ENCODE measurements at regions not wholly inside any gene's neighbourhood (a gene's known extent, or its start where the extent isn't known, plus 50 kb on each side); places are given as distances from the start of the nearest gene placed in this dataset.
"Not testable (repeated sequence)": the region's sequence is repeated elsewhere in the genome, so short reads cannot be mapped to it uniquely, and the experiment has no call there.

- FAIRE-seq, result peak; percentile 94
Measured at GRCh38 chr7:54898659-54899340, 120.0 kb upstream of the EGFR start.

GRCh38 chr7:54901840-54902239, 117.0 kb upstream of the EGFR start:
- no peak for FAIRE-seq

- peak; percentile 90 for FAIRE-seq
Measured at GRCh38 chr7:54904130-54904529, 114.7 kb upstream of the EGFR start.

GRCh38 chr7:54904986-54905385, 113.8 kb upstream of the EGFR start:
- FAIRE-seq, result no peak

- no peak for FAIRE-seq
Measured at GRCh38 chr7:54906963-54907362, 111.9 kb upstream of the EGFR start.

- FAIRE-seq, result no peak
Measured at GRCh38 chr7:54907981-54908380, 110.8 kb upstream of the EGFR start.

GRCh38 chr7:54908760-54909438, 109.9 kb upstream of the EGFR start:
- FAIRE-seq, result no peak

- no peak for FAIRE-seq
Measured at GRCh38 chr7:54915870-54916598, 102.8 kb upstream of the EGFR start.

GRCh38 chr7:54917613-54918391, 101.0 kb upstream of the EGFR start:
- no peak for FAIRE-seq

GRCh38 chr7:54921116-54921515, 97.7 kb upstream of the EGFR start:
- FAIRE-seq, result no peak

GRCh38 chr7:54931532-54931931, 87.3 kb upstream of the EGFR start:
- no peak for FAIRE-seq

GRCh38 chr7:54932818-54933543, 85.8 kb upstream of the EGFR start:
- FAIRE-seq, result no peak

GRCh38 chr7:54933643-54934042, 85.2 kb upstream of the EGFR start:
- no peak for FAIRE-seq

- peak; percentile 50 for FAIRE-seq
Measured at GRCh38 chr7:54940748-54941147, 78.1 kb upstream of the EGFR start.

- peak; percentile 94 for FAIRE-seq
Measured at GRCh38 chr7:54944179-54944578, 74.6 kb upstream of the EGFR start.

- FAIRE-seq, result no peak
Measured at GRCh38 chr7:54946271-54946670, 72.5 kb upstream of the EGFR start.

- FAIRE-seq, result no peak
Measured at GRCh38 chr7:54946764-54947163, 72.1 kb upstream of the EGFR start.

GRCh38 chr7:54947266-54947665, 71.6 kb upstream of the EGFR start:
- no peak for FAIRE-seq

- not testable (repeated sequence) for FAIRE-seq
Measured at GRCh38 chr7:54949514-54949913, 69.3 kb upstream of the EGFR start.

GRCh38 chr7:54955296-54955695, 63.5 kb upstream of the EGFR start:
- no peak for FAIRE-seq

- no peak for FAIRE-seq
Measured at GRCh38 chr7:54955696-54956420, 63.0 kb upstream of the EGFR start.

GRCh38 chr7:54956865-54957264, 62.0 kb upstream of the EGFR start:
- FAIRE-seq, result no peak

Data from endometrium (tissue), 2 donors.